ENCODE measurements at regions not wholly inside any gene's neighbourhood (a gene's known extent, or its start where the extent isn't known, plus 50 kb on each side); places are given as distances from the start of the nearest gene placed in this dataset.

- TF ChIP-seq EZH2phosphoT487 (IDR thresholded peaks at IDR 0.05; ENCODE audit: unreplicated experiment) = no peak
- TF ChIP-seq, protein P1, sequence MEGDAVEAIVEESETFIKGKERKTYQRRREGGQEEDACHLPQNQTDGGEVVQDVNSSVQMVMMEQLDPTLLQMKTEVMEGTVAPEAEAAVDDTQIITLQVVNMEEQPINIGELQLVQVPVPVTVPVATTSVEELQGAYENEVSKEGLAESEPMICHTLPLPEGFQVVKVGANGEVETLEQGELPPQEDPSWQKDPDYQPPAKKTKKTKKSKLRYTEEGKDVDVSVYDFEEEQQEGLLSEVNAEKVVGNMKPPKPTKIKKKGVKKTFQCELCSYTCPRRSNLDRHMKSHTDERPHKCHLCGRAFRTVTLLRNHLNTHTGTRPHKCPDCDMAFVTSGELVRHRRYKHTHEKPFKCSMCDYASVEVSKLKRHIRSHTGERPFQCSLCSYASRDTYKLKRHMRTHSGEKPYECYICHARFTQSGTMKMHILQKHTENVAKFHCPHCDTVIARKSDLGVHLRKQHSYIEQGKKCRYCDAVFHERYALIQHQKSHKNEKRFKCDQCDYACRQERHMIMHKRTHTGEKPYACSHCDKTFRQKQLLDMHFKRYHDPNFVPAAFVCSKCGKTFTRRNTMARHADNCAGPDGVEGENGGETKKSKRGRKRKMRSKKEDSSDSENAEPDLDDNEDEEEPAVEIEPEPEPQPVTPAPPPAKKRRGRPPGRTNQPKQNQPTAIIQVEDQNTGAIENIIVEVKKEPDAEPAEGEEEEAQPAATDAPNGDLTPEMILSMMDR (conservative IDR thresholded peaks at IDR 0.05; ENCODE audit: low read depth in 2 of 2) = no peak
- TF ChIP-seq REST (IDR thresholded peaks at IDR 0.05; ENCODE audit: unreplicated experiment) = no peak
- no peak for TF ChIP-seq EZH2 (IDR thresholded peaks at IDR 0.05; ENCODE audit: low read depth, unreplicated experiment)
- TF ChIP-seq, protein P2, sequence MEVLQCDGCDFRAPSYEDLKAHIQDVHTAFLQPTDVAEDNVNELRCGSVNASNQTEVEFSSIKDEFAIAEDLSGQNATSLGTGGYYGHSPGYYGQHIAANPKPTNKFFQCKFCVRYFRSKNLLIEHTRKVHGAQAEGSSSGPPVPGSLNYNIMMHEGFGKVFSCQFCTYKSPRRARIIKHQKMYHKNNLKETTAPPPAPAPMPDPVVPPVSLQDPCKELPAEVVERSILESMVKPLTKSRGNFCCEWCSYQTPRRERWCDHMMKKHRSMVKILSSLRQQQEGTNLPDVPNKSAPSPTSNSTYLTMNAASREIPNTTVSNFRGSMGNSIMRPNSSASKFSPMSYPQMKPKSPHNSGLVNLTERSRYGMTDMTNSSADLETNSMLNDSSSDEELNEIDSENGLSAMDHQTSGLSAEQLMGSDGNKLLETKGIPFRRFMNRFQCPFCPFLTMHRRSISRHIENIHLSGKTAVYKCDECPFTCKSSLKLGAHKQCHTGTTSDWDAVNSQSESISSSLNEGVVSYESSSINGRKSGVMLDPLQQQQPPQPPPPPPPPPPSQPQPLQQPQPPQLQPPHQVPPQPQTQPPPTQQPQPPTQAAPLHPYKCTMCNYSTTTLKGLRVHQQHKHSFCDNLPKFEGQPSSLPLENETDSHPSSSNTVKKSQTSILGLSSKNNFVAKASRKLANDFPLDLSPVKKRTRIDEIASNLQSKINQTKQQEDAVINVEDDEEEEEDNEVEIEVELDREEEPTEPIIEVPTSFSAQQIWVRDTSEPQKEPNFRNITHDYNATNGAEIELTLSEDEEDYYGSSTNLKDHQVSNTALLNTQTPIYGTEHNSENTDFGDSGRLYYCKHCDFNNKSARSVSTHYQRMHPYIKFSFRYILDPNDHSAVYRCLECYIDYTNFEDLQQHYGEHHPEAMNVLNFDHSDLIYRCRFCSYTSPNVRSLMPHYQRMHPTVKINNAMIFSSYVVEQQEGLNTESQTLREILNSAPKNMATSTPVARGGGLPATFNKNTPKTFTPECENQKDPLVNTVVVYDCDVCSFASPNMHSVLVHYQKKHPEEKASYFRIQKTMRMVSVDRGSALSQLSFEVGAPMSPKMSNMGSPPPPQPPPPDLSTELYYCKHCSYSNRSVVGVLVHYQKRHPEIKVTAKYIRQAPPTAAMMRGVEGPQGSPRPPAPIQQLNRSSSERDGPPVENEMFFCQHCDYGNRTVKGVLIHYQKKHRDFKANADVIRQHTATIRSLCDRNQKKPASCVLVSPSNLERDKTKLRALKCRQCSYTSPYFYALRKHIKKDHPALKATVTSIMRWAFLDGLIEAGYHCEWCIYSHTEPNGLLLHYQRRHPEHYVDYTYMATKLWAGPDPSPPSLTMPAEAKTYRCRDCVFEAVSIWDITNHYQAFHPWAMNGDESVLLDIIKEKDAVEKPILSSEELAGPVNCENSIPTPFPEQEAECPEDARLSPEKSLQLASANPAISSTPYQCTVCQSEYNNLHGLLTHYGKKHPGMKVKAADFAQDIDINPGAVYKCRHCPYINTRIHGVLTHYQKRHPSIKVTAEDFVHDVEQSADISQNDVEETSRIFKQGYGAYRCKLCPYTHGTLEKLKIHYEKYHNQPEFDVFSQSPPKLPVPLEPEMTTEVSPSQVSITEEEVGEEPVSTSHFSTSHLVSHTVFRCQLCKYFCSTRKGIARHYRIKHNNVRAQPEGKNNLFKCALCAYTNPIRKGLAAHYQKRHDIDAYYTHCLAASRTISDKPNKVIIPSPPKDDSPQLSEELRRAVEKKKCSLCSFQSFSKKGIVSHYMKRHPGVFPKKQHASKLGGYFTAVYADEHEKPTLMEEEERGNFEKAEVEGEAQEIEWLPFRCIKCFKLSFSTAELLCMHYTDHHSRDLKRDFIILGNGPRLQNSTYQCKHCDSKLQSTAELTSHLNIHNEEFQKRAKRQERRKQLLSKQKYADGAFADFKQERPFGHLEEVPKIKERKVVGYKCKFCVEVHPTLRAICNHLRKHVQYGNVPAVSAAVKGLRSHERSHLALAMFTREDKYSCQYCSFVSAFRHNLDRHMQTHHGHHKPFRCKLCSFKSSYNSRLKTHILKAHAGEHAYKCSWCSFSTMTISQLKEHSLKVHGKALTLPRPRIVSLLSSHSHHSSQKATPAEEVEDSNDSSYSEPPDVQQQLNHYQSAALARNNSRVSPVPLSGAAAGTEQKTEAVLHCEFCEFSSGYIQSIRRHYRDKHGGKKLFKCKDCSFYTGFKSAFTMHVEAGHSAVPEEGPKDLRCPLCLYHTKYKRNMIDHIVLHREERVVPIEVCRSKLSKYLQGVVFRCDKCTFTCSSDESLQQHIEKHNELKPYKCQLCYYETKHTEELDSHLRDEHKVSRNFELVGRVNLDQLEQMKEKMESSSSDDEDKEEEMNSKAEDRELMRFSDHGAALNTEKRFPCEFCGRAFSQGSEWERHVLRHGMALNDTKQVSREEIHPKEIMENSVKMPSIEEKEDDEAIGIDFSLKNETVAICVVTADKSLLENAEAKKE (CRISPR knock-in tag; IDR thresholded peaks at IDR 0.05) = no peak
- no peak for TF ChIP-seq POLR2AphosphoS5 (IDR thresholded peaks at IDR 0.05; ENCODE audit: low read depth)
- no peak for TF ChIP-seq STAT1 (IDR thresholded peaks at IDR 0.05; ENCODE audit: unreplicated experiment)
- no peak for TF ChIP-seq CREB1 (CRISPR knock-in tag; IDR thresholded peaks at IDR 0.05; ENCODE audit: low read depth)
- TF ChIP-seq ETS1 (IDR thresholded peaks at IDR 0.05) = no peak
- no peak for TF ChIP-seq NANOG (IDR thresholded peaks at IDR 0.05; ENCODE audit: borderline replicate concordance)
- no peak for TF ChIP-seq ZNF331 (CRISPR knock-in tag; IDR thresholded peaks at IDR 0.05; ENCODE audit: low read depth)
- TF ChIP-seq ZNF114 (CRISPR knock-in tag; IDR thresholded peaks at IDR 0.05) = no peak
- TF ChIP-seq JUNB (IDR thresholded peaks at IDR 0.05; ENCODE audit: unreplicated experiment) = no peak
These were observed 509.5 kb downstream of the SLITRK1 start for GRCh38 chr13:83372786-83373185.
